K562 (cell line): ENCODE measurements at regions not wholly inside any gene's neighbourhood (a gene's known extent, or its start where the extent isn't known, plus 50 kb on each side); places are given as distances from the start of the nearest gene placed in this dataset.

Experiments used
- ATAC-seq: fragments of 200-7000 bp; cut with Tn5 transposase; 3 replicates; pipeline ENCODE4 v1.9.1; 2020; ENCODE audit warnings: moderate library complexity
- BruUV-seq: library from RNA; stranded (reverse); fragments of 400-500 nt; replicated peaks from 2 replicates; lab custom pipeline; 2021; lab: Mats Ljungman, UMichigan
- CTCF ChIA-PET: fragments of 300-600 bp; formaldehyde crosslinking; extraction: SDS; loops from one replicate; lab custom pipeline; 2021; ENCODE audit warnings: low intra/inter-chr PET ratio; lab: Yijun Ruan, JAX
- POLR2A ChIA-PET: fragments of 300-600, 350-650 bp; sonication (Branson Sonifier 250); formaldehyde crosslinking; extraction: SDS; loops from one replicate; lab custom pipeline; 2021; ENCODE audit warnings: antibody characterized with exemption, inconsistent platforms; lab: Yijun Ruan, JAX
- DNase-seq, 4 experiments: peaks; one replicate each; pipeline versions ENCODE4 v3.0.0 to v3.0.0-alpha.2; 2011 to 2018; ENCODE audit warnings: low spot score in 3 of 4, mixed read lengths in 3 of 4; ENCODE audit errors: extremely low read depth in 1 of 4
- FAIRE-seq: peaks from 2 replicates; lab custom pipeline; 2011; peaks lifted over from hg19 to GRCh38; lab: Jason Lieb, UNC
- H2AFZ ChIP-seq: 2 replicates; pipeline ENCODE4 v1.6.0; 2011; ENCODE audit warnings: low read depth, low read length, control low read depth, inconsistent platforms
- H3K27ac ChIP-seq: fragments of 200-600 bp; 3 replicates; pipeline ENCODE4 v1.8.0; 2011; ENCODE audit warnings: low read depth, mild to moderate bottlenecking, control low read depth, inconsistent platforms, low read length, moderate library complexity, mixed read lengths; ENCODE audit errors: extremely low read depth
- H3K27me3 ChIP-seq, 2 experiments: fragments of 300-600 bp in 1 of 2; 2 replicates in 1 of 2; 3 replicates in 1 of 2; pipeline versions ENCODE4 v1.6.0 to v1.8.0; 2011; ENCODE audit warnings: inconsistent platforms in 2 of 2, low read length in 2 of 2, mild to moderate bottlenecking in 1 of 2, mixed read lengths in 1 of 2, moderate library complexity in 1 of 2; ENCODE audit not compliant: control insufficient read depth in 2 of 2, insufficient read depth in 2 of 2
- H3K36me3 ChIP-seq: fragments of 300-600 bp; 3 replicates; pipeline ENCODE4 v1.8.0; 2011; ENCODE audit warnings: mild to moderate bottlenecking, low read length, inconsistent platforms; ENCODE audit not compliant: control insufficient read depth, insufficient read depth
- H3K4me1 ChIP-seq, 2 experiments: fragments of 200-600 bp in 1 of 2; replicated peaks in 1 of 2; 2 replicates in 1 of 2; 3 replicates in 1 of 2; pipeline versions ENCODE4 v1.5.1 to v1.8.0; 2011; ENCODE audit warnings: inconsistent platforms in 2 of 2, low read length in 2 of 2, mild to moderate bottlenecking in 1 of 2, mixed read lengths in 1 of 2, moderate library complexity in 1 of 2; ENCODE audit not compliant: control insufficient read depth in 2 of 2, insufficient read depth in 2 of 2
- H3K4me2 ChIP-seq: 2 replicates; pipeline ENCODE4 v1.6.1; 2011; ENCODE audit warnings: low read length, control low read depth, inconsistent platforms, mixed read lengths; ENCODE audit not compliant: insufficient read depth
- H3K4me3 ChIP-seq: fragments of 200-600 bp; sonication (generic), shearing (Covaris generic); 2 replicates; pipeline ENCODE4 v1.5.1; 2016; ENCODE audit warnings: control low read depth, inconsistent platforms
- H3K79me2 ChIP-seq: fragments of 200-600 bp; 3 replicates; pipeline ENCODE4 v1.8.0; 2011; ENCODE audit warnings: low read length, inconsistent platforms; ENCODE audit not compliant: control insufficient read depth, insufficient read depth
- H3K9ac ChIP-seq, 2 experiments: 2 replicates each; pipeline versions ENCODE4 v1.6.0 to v1.6.1; 2011; ENCODE audit warnings: low read depth in 2 of 2, low read length in 2 of 2, control low read depth in 1 of 2, inconsistent platforms in 1 of 2, mild to moderate bottlenecking in 1 of 2, mixed read lengths in 1 of 2; ENCODE audit not compliant: insufficient read depth in 1 of 2
- H3K9me1 ChIP-seq: one replicate; pipeline ENCODE4 v1.6.0; 2011; ENCODE audit warnings: inconsistent platforms, mild to moderate bottlenecking, low read length, moderate library complexity; ENCODE audit not compliant: control insufficient read depth, insufficient read depth
- H3K9me3 ChIP-seq: replicated peaks from 2 replicates; pipeline ENCODE4 v1.5.1; 2011; ENCODE audit warnings: low read depth, low read length, inconsistent platforms; ENCODE audit not compliant: control insufficient read depth, insufficient read depth
- H4K20me1 ChIP-seq: replicated peaks from 2 replicates; pipeline ENCODE4 v1.6.1; 2011; ENCODE audit warnings: low read length, inconsistent platforms, mixed read lengths; ENCODE audit not compliant: control insufficient read depth, insufficient read depth
- BHLHE40 ChIP-seq: IDR thresholded peaks from 2 replicates; pipeline ENCODE4 v1.6.1; 2011; ENCODE audit warnings: low read length, improper control_type of control experiment
- FOXM1 ChIP-seq, 2 experiments: fragments of 450-650 bp in 1 of 2; sonication (generic) in 1 of 2; formaldehyde crosslinking in 1 of 2; IDR thresholded peaks; 2 replicates each; pipeline versions ENCODE4 v1.6.1 to v1.9.0; 2017 to 2022; ENCODE audit warnings: low read depth in 2 of 2, mild to moderate bottlenecking in 2 of 2, missing genetic modification reagents in 1 of 2, moderate library complexity in 1 of 2
- JUND ChIP-seq, 2 experiments: IDR thresholded peaks; 2 replicates in 1 of 2; 3 replicates in 1 of 2; pipeline ENCODE4 v1.6.1; 2011; ENCODE audit warnings: borderline replicate concordance in 2 of 2, low read depth in 2 of 2, low read length in 2 of 2, improper control_type of control experiment in 1 of 2, missing biosample characterization in 1 of 2, missing genetic modification characterization in 1 of 2, missing genetic modification reagents in 1 of 2
- KLF1 ChIP-seq: fragments of 450-650 bp; IDR thresholded peaks from 2 replicates; pipeline ENCODE4 v1.6.1; 2016; ENCODE audit warnings: missing genetic modification characterization, missing compliant biosample characterization
- MTA3 ChIP-seq: fragments of 450-650 bp; formaldehyde crosslinking; IDR thresholded peaks from 2 replicates; pipeline ENCODE4 v1.6.1; 2017; ENCODE audit warnings: mild to moderate bottlenecking, borderline replicate concordance
- NUFIP1 ChIP-seq: fragments of 450-650 bp; IDR thresholded peaks from 2 replicates; pipeline ENCODE4 v1.6.1; 2018; ENCODE audit not compliant: partially characterized antibody
- RB1 ChIP-seq: fragments of 450-650 bp; IDR thresholded peaks from 2 replicates; pipeline ENCODE4 v1.6.1; 2017; ENCODE audit warnings: low read depth, mild to moderate bottlenecking
- SRSF9 ChIP-seq: fragments of 200-400 bp; formaldehyde crosslinking; IDR thresholded peaks from 2 replicates; pipeline ENCODE4 v1.6.1; 2017; ENCODE audit warnings: low read depth, low read length, borderline replicate concordance
- TAL1 ChIP-seq: fragments of 450-650 bp; IDR thresholded peaks from 2 replicates; pipeline ENCODE4 v1.6.1; 2016; ENCODE audit warnings: mild to moderate bottlenecking
- ZC3H8 ChIP-seq: fragments of 450-650 bp; IDR thresholded peaks from 2 replicates; pipeline ENCODE4 v1.6.1; 2017
- ZNF75A ChIP-seq: fragments of 450-650 bp; formaldehyde crosslinking; IDR thresholded peaks from 2 replicates; pipeline ENCODE4 v1.4.0; 2020; ENCODE audit warnings: mild to moderate bottlenecking
- WGBS: fragments of 100-300 bp; shearing (Covaris generic); methylation state at CpG from one replicate; pipeline ENCODE4 v1.1.6; 2016; ENCODE audit warnings: low coverage, mixed read lengths; ENCODE audit not compliant: insufficient coverage; ENCODE audit errors: missing lambda C conversion rate; 5-methylcytosine and 5-hydroxymethylcytosine counted together
- in situ Hi-C: fragments of 300-500 bp; cut with MboI; formaldehyde crosslinking; loops from 4 replicates; pipeline ENCODE4 v1.15.0; 2018; ENCODE audit warnings: inconsistent platforms, mixed read lengths
- intact Hi-C: fragments of 100-400 bp; cut with micrococcal nuclease; formaldehyde crosslinking; loops from 2 replicates; pipeline ENCODE4 v1.14.2; 2022
- TF ChIP-seq, protein P1 (sequence below): fragments of 250-450 bp; sonication (Bioruptor Pico); IDR thresholded peaks from 2 replicates; pipeline ENCODE4 v1.8.0; 2021; ENCODE audit warnings: moderate library complexity, mild to moderate bottlenecking, inconsistent platforms
- TF ChIP-seq, protein P2 (sequence below): IDR thresholded peaks from 3 replicates; pipeline ENCODE4 v1.6.1; 2011; ENCODE audit warnings: borderline replicate concordance, mild to moderate bottlenecking; ENCODE audit not compliant: insufficient read length, insufficient read depth
- TF ChIP-seq, protein P3 (sequence below): fragments of 200-800 bp; sonication (Bioruptor generic); IDR thresholded peaks from 2 replicates; pipeline ENCODE4 v1.6.1; 2017; ENCODE audit warnings: missing genetic modification characterization, missing compliant biosample characterization

GRCh38 chr16:66206363-66206762 is 160.1 kb upstream of the CDH5 start (continued):
- TF ChIP-seq, protein P1, sequence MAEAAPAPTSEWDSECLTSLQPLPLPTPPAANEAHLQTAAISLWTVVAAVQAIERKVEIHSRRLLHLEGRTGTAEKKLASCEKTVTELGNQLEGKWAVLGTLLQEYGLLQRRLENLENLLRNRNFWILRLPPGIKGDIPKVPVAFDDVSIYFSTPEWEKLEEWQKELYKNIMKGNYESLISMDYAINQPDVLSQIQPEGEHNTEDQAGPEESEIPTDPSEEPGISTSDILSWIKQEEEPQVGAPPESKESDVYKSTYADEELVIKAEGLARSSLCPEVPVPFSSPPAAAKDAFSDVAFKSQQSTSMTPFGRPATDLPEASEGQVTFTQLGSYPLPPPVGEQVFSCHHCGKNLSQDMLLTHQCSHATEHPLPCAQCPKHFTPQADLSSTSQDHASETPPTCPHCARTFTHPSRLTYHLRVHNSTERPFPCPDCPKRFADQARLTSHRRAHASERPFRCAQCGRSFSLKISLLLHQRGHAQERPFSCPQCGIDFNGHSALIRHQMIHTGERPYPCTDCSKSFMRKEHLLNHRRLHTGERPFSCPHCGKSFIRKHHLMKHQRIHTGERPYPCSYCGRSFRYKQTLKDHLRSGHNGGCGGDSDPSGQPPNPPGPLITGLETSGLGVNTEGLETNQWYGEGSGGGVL = no peak
- TF ChIP-seq ZC3H8 = no peak
- TF ChIP-seq, protein P2, sequence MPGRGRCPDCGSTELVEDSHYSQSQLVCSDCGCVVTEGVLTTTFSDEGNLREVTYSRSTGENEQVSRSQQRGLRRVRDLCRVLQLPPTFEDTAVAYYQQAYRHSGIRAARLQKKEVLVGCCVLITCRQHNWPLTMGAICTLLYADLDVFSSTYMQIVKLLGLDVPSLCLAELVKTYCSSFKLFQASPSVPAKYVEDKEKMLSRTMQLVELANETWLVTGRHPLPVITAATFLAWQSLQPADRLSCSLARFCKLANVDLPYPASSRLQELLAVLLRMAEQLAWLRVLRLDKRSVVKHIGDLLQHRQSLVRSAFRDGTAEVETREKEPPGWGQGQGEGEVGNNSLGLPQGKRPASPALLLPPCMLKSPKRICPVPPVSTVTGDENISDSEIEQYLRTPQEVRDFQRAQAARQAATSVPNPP = no peak
- no peak for TF ChIP-seq TAL1
- no peak for TF ChIP-seq NUFIP1
- TF ChIP-seq KLF1 = no peak

GRCh38 chr16:66205287-66206231 is 160.9 kb upstream of the CDH5 start:
- intact Hi-C loops = no loop called here
- BruUV-seq = no TSS peak
- WGBS = 0% methylated on average over 8 of the region's 8 CpGs
- Histone ChIP-seq H3K9me1 (no peaks in the 10 kb centered on the region), H2AFZ (no peak overlapping the region), H3K4me1 (no peaks in the 10 kb centered on the region), H3K4me3 (no peak overlapping the region), H4K20me1 (no peaks in the 10 kb centered on the region), H3K79me2 (no peaks in the 10 kb centered on the region), H3K27ac (no peak overlapping the region), H3K36me3 (no peaks in the 10 kb centered on the region), H3K27me3 (no peaks in the 10 kb centered on the region), H3K9ac (no peak overlapping the region), H3K9me3 (no peaks in the 10 kb centered on the region), H3K4me2 (no peak overlapping the region)
- FAIRE-seq (no peak), DNase-seq (no peak), ATAC-seq (no peak)
- ChIA-PET CTCF (no interaction called here), POLR2A (no interaction called here)
- in situ Hi-C loops = no loop called here
- TF ChIP-seq ZNF75A (CRISPR knock-in tag) (no peak), JUND (IDR thresholded peaks at IDR 0.05; ENCODE audit: borderline replicate concordance, low read depth, low read length) (no peak), JUND (tag; IDR thresholded peaks at IDR 0.05; ENCODE audit: borderline replicate concordance, low read depth, low read length) (no peak), BHLHE40 (no peak), RB1 (no peak), MTA3 (no peak), FOXM1 (IDR thresholded peaks at IDR 0.05; ENCODE audit: low read depth) (no peak), FOXM1 (CRISPR knock-in tag; IDR thresholded peaks at IDR 0.05; ENCODE audit: low read depth) (no peak), SRSF9 (no peak)
- TF ChIP-seq, protein P3, sequence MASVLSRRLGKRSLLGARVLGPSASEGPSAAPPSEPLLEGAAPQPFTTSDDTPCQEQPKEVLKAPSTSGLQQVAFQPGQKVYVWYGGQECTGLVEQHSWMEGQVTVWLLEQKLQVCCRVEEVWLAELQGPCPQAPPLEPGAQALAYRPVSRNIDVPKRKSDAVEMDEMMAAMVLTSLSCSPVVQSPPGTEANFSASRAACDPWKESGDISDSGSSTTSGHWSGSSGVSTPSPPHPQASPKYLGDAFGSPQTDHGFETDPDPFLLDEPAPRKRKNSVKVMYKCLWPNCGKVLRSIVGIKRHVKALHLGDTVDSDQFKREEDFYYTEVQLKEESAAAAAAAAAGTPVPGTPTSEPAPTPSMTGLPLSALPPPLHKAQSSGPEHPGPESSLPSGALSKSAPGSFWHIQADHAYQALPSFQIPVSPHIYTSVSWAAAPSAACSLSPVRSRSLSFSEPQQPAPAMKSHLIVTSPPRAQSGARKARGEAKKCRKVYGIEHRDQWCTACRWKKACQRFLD (CRISPR knock-in tag) = no peak
